Cerebellar cortex (tissue), 1 donor: ENCODE measurements at regions not wholly inside any gene's neighbourhood (a gene's known extent, or its start where the extent isn't known, plus 50 kb on each side); places are given as distances from the start of the nearest gene placed in this dataset.
"Not testable (repeated sequence)": the region's sequence is repeated elsewhere in the genome, so short reads cannot be mapped to it uniquely, and the experiment has no call there.

Experiments used
- DNase-seq: peaks from one replicate; pipeline ENCODE4 v3.0.0-alpha.2; 2015; ENCODE audit warnings: low spot score

DNA sequence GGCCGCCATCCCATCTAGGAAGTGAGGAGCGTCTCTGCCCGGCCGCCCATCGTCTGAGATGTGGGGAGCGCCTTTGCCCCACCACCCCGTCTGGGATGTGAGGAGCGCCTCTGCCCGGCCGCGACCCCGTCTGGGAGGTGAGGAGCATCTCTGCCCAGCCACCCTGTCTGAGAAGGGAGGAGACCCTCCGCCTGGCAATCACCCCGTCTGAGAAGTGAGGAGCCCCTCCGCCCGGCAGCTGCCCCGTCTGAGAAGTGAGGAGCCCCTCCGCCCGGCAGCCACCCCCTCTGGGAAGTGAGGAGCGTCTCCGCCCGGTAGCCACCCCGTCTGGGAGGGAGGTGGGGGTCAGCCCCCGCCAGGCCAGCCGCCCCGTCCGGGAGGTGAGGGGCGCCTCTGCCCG lies 194.2 kb upstream of the FBXL4 start:
- DNase-seq, result not testable (repeated sequence)

DNA sequence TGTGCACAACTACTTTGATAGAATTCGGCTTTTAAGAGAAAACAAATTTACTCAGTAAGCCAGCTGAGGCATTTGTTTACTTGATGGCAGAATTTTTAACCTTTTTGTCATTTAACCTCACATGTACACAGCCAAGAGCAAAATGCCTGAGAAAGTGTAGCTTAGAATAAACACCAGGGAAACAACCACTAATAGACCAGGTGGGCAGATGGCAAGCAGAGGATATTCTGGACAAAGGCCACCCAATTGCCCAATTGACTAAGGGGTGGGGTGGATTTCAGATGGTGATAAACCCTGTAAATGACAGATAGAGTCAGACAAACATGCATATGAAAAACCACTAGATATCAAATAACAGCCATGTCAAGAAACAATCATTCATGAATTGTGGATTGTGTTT lies 190.7 kb upstream of the FBXL4 start:
- DNase-seq, result no peak

GRCh38 chr6:99137314-99137713 lies 189.6 kb upstream of the FBXL4 start:
- no peak for DNase-seq

- no peak for DNase-seq
Observed at GRCh38 chr6:99136488-99136887, 188.7 kb upstream of the FBXL4 start.

DNA sequence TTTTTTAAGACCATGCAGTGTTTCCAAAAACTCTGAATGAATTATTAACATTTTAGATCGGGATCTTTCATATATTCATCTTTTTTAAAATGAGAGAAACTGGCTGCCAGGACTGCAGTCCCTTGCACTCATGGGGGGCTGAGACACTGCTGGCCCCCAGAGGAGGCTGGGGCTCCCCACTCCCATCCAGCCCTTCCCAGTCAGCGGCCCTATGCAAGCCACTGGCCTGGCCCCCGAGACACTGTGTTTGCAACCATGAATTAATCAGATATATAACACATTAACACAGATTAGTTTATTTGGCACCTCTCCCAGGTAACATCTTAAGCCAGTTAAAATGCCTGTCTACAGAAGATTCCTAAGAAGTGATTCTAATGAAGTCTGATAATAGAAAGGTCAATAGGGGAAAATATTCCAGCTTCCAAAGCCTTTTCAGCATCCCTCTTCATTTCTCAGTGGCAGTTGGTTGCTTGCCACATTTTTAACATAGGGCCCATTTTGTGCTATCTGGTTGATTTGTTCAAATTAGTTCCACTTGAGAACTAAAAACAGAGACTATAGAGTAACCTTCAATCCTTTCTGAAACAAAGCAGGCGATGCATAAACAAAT lies 184.4 kb upstream of the FBXL4 start:
- DNase-seq, result no peak

DNA sequence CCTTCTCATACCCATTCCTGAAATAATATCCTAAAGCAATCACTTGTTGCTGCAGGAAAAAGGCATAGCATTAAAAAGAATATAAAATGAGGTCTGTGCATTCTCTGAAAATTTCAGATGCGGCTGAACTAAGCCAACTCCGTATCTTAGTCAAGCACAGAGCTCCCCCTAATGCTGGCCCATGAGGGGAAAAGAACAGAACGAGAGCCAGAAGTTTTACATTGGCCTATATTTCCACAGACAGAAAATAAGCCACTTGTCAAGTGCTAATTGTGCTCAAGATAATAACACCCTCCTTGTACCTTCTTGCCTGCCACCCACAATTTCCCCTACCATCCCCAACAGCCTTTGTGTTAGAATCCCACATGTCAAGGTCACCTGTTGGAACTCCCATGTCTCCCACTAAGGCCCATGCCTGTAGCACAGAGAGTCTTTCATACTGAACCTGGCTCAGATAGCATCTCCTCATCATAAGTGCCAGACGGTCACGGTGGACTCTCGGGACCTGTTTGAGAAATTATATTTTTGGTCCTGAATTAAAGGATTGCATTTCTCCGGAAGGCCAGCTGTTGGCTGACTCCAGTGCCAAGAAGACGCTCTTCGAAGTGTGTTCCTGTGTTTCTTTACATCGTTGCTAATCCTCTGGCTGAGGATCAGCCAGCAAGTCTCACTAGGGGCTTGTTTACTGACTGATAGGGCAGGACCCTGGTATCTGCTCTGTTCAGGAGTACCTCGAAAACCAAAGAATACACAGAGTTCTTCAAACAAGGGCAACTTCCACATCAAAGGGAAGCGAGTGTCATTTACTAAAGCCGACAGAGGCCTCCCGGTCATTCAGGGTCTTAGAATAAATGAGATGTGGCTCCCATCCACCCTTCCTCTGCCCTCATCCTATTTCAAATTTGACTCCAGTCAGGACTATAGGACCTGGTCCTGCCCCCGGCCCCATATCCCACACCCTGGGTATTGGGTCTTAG lies 183.4 kb upstream of the FBXL4 start:
- DNase-seq, result no peak

DNA sequence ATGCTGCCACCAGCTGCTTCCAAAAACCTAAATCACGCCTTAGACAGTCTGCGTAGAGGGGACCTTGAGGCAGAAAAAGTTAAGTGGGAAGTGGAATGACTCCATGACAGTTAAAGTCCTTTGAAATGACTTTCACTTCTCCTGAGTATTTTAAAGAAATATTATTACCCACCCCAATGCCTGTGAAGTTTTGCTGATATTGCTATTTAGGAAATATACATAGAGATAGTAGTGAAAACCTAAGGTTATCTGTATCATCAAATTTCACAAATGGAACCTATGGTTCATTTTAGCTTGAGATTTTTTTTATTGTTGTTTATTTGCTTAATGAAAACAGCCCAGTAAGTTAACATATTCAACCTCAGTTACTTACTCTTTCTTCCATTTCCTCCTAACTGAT lies 182.1 kb upstream of the FBXL4 start:
- no peak for DNase-seq

GRCh38 chr6:99121748-99122147 lies 174.0 kb upstream of the FBXL4 start:
- DNase-seq, result no peak

DNA sequence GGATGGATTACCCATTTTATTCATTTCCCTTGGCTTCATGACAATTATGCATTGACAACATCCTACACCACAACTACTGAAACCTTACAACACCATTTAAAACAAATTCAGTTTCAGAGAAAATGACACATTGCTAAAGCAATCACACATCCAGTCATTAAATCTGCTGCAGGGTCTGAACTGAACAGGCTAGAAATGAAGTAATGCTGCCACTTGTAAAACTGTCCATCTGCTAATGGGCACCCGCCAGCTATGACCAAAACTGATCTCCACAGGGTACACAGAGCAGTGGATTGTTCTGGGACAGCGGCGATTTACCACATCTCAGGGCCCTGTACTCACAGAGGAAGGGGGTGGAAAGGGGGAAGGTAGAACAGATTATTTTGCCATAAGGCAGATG lies 172.9 kb upstream of the FBXL4 start:
- DNase-seq, result no peak

DNA sequence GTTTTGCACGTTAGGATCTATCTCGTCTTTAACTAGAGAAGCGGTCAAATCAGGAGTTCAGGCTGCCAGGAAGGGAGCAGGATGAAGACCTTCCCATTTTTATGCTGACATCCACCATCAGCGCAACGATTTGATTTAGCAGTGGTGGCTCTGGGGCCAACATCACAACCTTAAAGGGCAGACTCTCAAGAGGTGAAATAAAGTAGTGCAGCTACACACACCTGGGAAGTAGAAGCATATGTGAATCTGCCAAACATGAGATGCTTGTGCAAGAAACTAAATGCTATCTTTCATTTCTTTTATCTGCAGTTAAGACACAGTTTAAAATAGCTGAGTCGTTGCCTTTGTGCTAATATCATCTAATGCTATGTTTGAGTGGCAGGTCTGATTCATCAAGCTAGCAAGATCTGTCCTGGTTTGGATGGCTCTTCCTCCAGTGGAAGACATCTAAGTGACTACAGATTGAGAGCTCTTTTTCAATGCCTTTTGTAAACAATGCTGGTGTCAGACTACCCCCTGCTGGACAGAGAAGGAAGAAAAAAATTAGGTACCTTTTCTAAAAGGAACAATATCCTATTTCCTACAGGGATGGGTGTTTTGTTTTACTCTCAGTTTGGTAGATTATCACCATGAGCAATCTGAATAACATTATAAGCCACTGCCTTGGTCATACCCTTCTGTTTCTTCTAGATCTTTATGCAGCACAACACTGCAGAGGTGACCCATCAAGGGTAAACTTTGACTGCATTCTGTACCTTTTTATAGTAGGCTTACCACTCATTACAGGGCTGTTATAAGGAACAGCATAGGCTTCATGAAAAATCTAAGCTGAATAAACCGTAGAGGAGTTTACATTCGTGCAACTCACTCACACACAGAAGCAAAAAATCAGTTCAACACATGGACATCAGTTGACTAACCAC lies 171.6 kb upstream of the FBXL4 start:
- DNase-seq, result peak; percentile 62

- no peak for DNase-seq
Observed at GRCh38 chr6:99114769-99115406, 167.1 kb upstream of the FBXL4 start.

GRCh38 chr6:99111590-99111989 lies 163.8 kb upstream of the FBXL4 start:
- no peak for DNase-seq

- no peak for DNase-seq
Observed at GRCh38 chr6:99110029-99110428, 162.3 kb upstream of the FBXL4 start.

GRCh38 chr6:99104218-99104617 lies 156.5 kb upstream of the FBXL4 start:
- no peak for DNase-seq

- no peak for DNase-seq
Observed at GRCh38 chr6:99099243-99099642, 151.5 kb upstream of the FBXL4 start.

DNA sequence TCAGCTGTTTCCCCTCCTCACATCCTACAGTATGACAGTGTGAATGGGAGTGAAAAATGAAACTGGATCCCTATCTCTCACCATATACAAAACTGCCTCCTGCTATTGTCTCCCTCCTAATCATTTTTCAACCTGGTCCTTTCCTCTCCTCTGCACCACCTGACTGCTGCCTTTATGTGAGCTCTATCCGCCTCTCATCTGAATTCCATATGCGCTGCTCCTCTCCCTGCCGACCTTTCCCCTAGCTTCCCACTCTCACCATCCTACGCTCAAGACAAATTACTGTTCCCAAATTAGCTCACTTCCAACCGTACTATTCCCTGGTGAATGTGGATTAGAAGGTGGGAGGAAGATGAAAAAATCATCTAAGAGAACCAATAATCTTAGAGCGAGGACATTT lies 148.4 kb upstream of the FBXL4 start:
- DNase-seq, result no peak

DNA sequence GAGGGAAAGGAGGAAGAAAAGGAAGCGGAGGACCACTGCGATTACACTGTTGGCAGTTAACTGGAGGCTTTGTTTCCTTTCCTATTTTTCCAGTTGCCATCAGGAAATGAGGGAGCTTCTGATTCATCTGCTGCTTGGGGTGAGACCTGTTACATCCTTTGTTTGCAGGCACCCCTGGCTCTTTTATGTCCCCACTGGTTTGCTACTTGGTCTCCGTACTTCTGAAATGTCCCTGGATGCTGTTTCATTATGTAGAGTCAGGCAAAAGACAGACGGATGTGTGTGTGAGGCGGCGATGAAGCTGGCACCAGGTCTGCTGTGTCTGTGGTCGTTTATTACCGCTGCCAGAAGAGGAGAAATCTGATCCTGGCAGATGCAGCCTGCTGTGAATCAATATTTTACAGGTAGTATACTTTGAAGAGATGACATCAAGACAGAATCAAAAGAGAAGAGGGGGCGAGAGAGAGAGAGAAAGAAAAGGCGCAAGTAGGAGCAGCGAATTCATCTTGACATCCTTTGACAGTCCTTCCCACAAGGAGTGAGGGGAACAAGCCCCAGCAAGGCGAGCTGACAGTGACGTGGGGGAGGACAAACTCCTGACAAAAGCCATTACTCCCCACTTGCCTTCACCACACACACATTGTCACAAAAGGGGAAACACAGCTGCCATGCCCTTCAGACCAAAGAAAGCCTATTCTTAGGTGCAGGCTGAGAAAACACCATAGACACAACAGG lies 145.9 kb upstream of the FBXL4 start:
- DNase-seq, result no peak

DNA sequence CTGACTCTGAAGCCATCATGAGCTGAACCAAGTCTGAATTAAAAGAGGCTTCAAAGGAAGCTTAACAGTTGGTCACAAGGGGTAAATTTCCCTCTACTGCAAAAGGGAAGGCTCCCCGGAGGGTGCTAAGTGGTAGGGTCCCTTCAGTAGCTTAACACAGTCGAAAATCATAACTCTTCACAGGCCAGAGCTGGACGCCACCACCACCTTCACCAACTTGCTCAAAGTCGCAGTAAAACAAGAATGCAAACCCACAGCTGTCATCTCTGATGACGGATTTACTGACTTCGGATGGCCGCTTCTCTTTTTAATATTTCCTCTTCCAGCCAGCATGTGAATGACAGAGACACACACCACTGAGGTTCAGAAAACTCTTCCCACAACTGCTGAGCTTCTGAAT lies 144.7 kb upstream of the FBXL4 start:
- DNase-seq, result no peak

- DNase-seq, result no peak
Observed at GRCh38 chr6:99091985-99092384, 144.2 kb upstream of the FBXL4 start.

DNA sequence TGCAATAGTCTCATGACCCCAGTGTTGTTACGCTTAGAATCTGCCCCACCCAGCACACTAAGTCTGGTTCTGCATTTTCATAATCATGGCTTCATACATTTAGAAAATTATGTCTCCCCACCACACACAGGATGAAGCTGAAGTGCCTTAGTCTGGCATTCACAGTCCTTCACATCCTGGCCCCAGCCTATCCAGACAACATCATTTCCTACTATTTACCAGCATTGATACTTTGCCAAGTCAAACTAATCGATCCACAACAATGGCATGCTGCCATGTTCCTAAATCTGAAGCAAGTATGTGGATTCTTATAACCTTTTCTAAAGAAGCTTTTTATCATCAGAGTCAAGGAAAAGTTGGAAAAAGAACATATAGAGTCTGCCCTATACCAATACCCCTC lies 132.4 kb upstream of the FBXL4 start:
- DNase-seq, result no peak

- DNase-seq, result no peak
Observed at GRCh38 chr6:99079058-99079457, 131.3 kb upstream of the FBXL4 start.
